Adrenal gland (tissue), 9 donors: ENCODE measurements at regions not wholly inside any gene's neighbourhood (a gene's known extent, or its start where the extent isn't known, plus 50 kb on each side); places are given as distances from the start of the nearest gene placed in this dataset.
A peak's percentile ranks its signal among the peaks of the same experiment; 100 is the strongest.

ENCODE experiments used
- DNase-seq, 7 donors: peaks; one replicate each; pipeline ENCODE4 v3.0.0-alpha.2; 2019 to 2020
- H3K27ac ChIP-seq, 5 donors: fragments of 200-600 bp; sonication (generic) in 4 of 5; 1 replicate in 3 of 5; 2 replicates in 2 of 5; pipeline versions ENCODE4 v1.5.1 to v1.8.0; 2016 to 2020; ENCODE audit warnings: mild to moderate bottlenecking in 1 of 5
- H3K27me3 ChIP-seq: fragments of 200-600 bp; 2 replicates; pipeline ENCODE4 v1.8.0; 2021
- H3K36me3 ChIP-seq, 2 donors: fragments of 200-600 bp; replicated peaks in 1 of 2; 1 replicate in 1 of 2; 2 replicates in 1 of 2; pipeline versions ENCODE4 v1.5.1 to v1.8.0; 2018 to 2022
- H3K4me1 ChIP-seq, 2 donors: fragments of 200-600 bp; replicated peaks in 1 of 2; 1 replicate in 1 of 2; 2 replicates in 1 of 2; pipeline versions ENCODE4 v1.5.1 to v1.8.0; 2018 to 2021
- H3K4me3 ChIP-seq, 4 donors: fragments of 200-600 bp; sonication (generic) in 3 of 4; one replicate each; pipeline ENCODE4 v1.5.1; 2016 to 2018
- H3K9me3 ChIP-seq, 3 donors: fragments of 200-600 bp; sonication (generic) in 1 of 3; replicated peaks in 1 of 3; 1 replicate in 2 of 3; 2 replicates in 1 of 3; pipeline versions ENCODE4 v1.5.1 to v1.8.0; 2016 to 2021
- CTCF ChIP-seq, 6 experiments: fragments of 450-650 bp in 4 of 6; fragments of 200-600 bp in 2 of 6; sonication (generic) in 1 of 6; IDR thresholded peaks; 1 replicate in 5 of 6; 2 replicates in 1 of 6; pipeline versions ENCODE4 v1.5.1 to v1.8.0; 2016 to 2021; ENCODE audit warnings: antibody characterized with exemption in 6 of 6, mild to moderate bottlenecking in 2 of 6, moderate library complexity in 1 of 6
- POLR2A ChIP-seq, 2 donors: fragments of 450-650 bp; IDR thresholded peaks; one replicate each; pipeline ENCODE4 v1.6.1; 2017; ENCODE audit warnings: antibody characterized with exemption in 2 of 2, mild to moderate bottlenecking in 2 of 2, moderate library complexity in 1 of 2
- WGBS, 4 donors: extraction: QIAGEN DNeasy Blood & Tissue Kit in 2 of 4; methylation state at CpG; one replicate each; pipeline versions ENCODE4 v1.1.5 to v1.1.7; 2013 to 2017; 5-methylcytosine and 5-hydroxymethylcytosine counted together
- intact Hi-C, 2 donors: fragments of 100-400 bp; cut with DNase I; formaldehyde crosslinking; loops; one replicate each; pipeline versions ENCODE4 v1.14.1 to v1.15.0; 2022 to 2023
- donor health status: healthy with polysubstance abuse.
- donor health status: Bipolar disorder and iron deficiency.
- donor health status: DM: yes; HTN: yes; CAD: no.
- donor health status: DM: no; HTN: no; CAD: no.
- donor health status: DM: no; HTN: no; CAD: no.

GRCh38 chr2:66885775-66886383, 451.0 kb downstream of the MEIS1 start:
- no peak for DNase-seq
- Histone ChIP-seq H3K4me3 (no peak overlapping the region), H3K9me3 (no peaks in the 10 kb centered on the region), H3K27me3 (no peaks in the 10 kb centered on the region), H3K4me1 (no peaks in the 10 kb centered on the region), H3K36me3 (no peaks in the 10 kb centered on the region), H3K27ac (no peak overlapping the region)
- intact Hi-C loops, result no loop called here
- TF ChIP-seq POLR2A (IDR thresholded peaks at IDR 0.05), result no peak
- no peak for TF ChIP-seq CTCF (IDR thresholded peaks at IDR 0.05)
- 54 to 76% (median 63%) methylated on average over 2 of the region's 2 CpGs for WGBS, 4 donors

- Histone ChIP-seq H3K4me3 (no peak overlapping the region), H3K9me3 (no peaks in the 10 kb centered on the region), H3K4me1 (no peaks in the 10 kb centered on the region), H3K27ac (no peak overlapping the region), H3K36me3 (no peaks in the 10 kb centered on the region), H3K27me3 (no peaks in the 10 kb centered on the region)
- WGBS, 4 donors, result 94 to 100% (median 96%) methylated on average over 1 of the region's 1 CpG
- TF ChIP-seq CTCF (IDR thresholded peaks at IDR 0.05) (no peak), POLR2A (IDR thresholded peaks at IDR 0.05) (no peak)
- no peak for DNase-seq
- intact Hi-C loops, result no loop called here
These were observed 453.3 kb downstream of the MEIS1 start for GRCh38 chr2:66888246-66888645.

- Histone ChIP-seq H3K27me3 (no peaks in the 10 kb centered on the region), H3K4me1 (no peaks in the 10 kb centered on the region), H3K9me3 (no peaks in the 10 kb centered on the region), H3K4me3 (no peak overlapping the region), H3K27ac (no peak overlapping the region), H3K36me3 (no peaks in the 10 kb centered on the region)
- peak in 4 of 7 donors; percentile 18 to 28 (median 25) for DNase-seq
- 83 to 90% (median 84%) methylated on average over 6 of the region's 6 CpGs for WGBS, 4 donors
- intact Hi-C loops, result no loop called here
- TF ChIP-seq CTCF (IDR thresholded peaks at IDR 0.05) (no peak), POLR2A (IDR thresholded peaks at IDR 0.05) (no peak)
These were observed 454.1 kb downstream of the MEIS1 start for GRCh38 chr2:66888791-66889631.

GRCh38 chr2:66889632-66889882, 454.6 kb downstream of the MEIS1 start:
- no peaks in the 10 kb centered on the region for H3K9me3 ChIP-seq
- H3K4me3 ChIP-seq, result no peak overlapping the region
- no peaks in the 10 kb centered on the region for H3K36me3 ChIP-seq
- no peak for DNase-seq
- intact Hi-C loops, result no loop called here
- H3K4me1 ChIP-seq, result no peaks in the 10 kb centered on the region
- no peak for TF ChIP-seq POLR2A (IDR thresholded peaks at IDR 0.05)
- no peak for TF ChIP-seq CTCF (IDR thresholded peaks at IDR 0.05)
- no peaks in the 10 kb centered on the region for H3K27me3 ChIP-seq
- WGBS, 4 donors, result 88 to 93% (median 91%) methylated on average over 2 of the region's 2 CpGs
- no peak overlapping the region for H3K27ac ChIP-seq
